Astrocyte (in vitro differentiated cells and primary cell): ENCODE measurements at regions not wholly inside any gene's neighbourhood (a gene's known extent, or its start where the extent isn't known, plus 50 kb on each side); places are given as distances from the start of the nearest gene placed in this dataset.

Experiments used
- DNase-seq: peaks from one replicate; pipeline ENCODE4 v3.0.0-alpha.2; 2010; ENCODE audit warnings: low read depth
- FAIRE-seq: peaks from 2 replicates; lab custom pipeline; 2011; peaks lifted over from hg19 to GRCh38; lab: Jason Lieb, UNC
- H2AFZ ChIP-seq: 2 replicates; pipeline ENCODE4 v1.6.0; 2012; ENCODE audit warnings: low read depth, low read length, inconsistent platforms
- H3K27ac ChIP-seq: 2 replicates; pipeline ENCODE4 v1.5.1; 2011; ENCODE audit warnings: low read depth, low read length, inconsistent platforms
- H3K27me3 ChIP-seq: 2 replicates; pipeline ENCODE4 v1.6.0; 2011; ENCODE audit warnings: low read length, inconsistent platforms; ENCODE audit not compliant: insufficient read depth
- H3K36me3 ChIP-seq: 2 replicates; pipeline ENCODE4 v1.5.1; 2011; ENCODE audit warnings: low read length, inconsistent platforms; ENCODE audit not compliant: insufficient read depth
- H3K4me1 ChIP-seq: 2 replicates; pipeline ENCODE4 v1.5.1; 2011; ENCODE audit warnings: low read length, inconsistent platforms; ENCODE audit not compliant: insufficient read depth
- H3K4me2 ChIP-seq: 2 replicates; pipeline ENCODE4 v1.6.0; 2012; ENCODE audit warnings: low read length, inconsistent platforms
- H3K4me3 ChIP-seq: 2 replicates; pipeline ENCODE4 v1.5.1; 2011; ENCODE audit warnings: low read depth, mild to moderate bottlenecking, low read length, inconsistent platforms; ENCODE audit not compliant: insufficient read depth
- H3K79me2 ChIP-seq: 2 replicates; pipeline ENCODE4 v1.6.0; 2012; ENCODE audit warnings: mild to moderate bottlenecking, low read length, inconsistent platforms; ENCODE audit not compliant: insufficient read depth
- H3K9ac ChIP-seq: 2 replicates; pipeline ENCODE4 v1.6.0; 2012; ENCODE audit warnings: mild to moderate bottlenecking, low read length, inconsistent platforms
- H3K9me3 ChIP-seq: 2 replicates; pipeline ENCODE4 v1.5.1; 2012; ENCODE audit warnings: low read depth, mild to moderate bottlenecking, low read length, inconsistent platforms; ENCODE audit not compliant: insufficient read depth
- H4K20me1 ChIP-seq: 2 replicates; pipeline ENCODE4 v1.6.0; 2012; ENCODE audit warnings: low read length, inconsistent platforms; ENCODE audit not compliant: insufficient read depth
- H3K27ac Mint-ChIP-seq: one replicate; pipeline ENCODE4 v1.8.0; 2021; ENCODE audit warnings: mild to moderate bottlenecking, mixed read lengths; ENCODE audit not compliant: unreplicated experiment
- H3K27me3 Mint-ChIP-seq: one replicate; pipeline ENCODE4 v1.8.0; 2021; ENCODE audit warnings: low read depth, mixed read lengths; ENCODE audit not compliant: unreplicated experiment
- H3K36me3 Mint-ChIP-seq: one replicate; pipeline ENCODE4 v1.8.0; 2021; ENCODE audit warnings: low read depth, mixed read lengths; ENCODE audit not compliant: unreplicated experiment
- H3K4me1 Mint-ChIP-seq: one replicate; pipeline ENCODE4 v1.8.0; 2021; ENCODE audit warnings: low read depth, mixed read lengths; ENCODE audit not compliant: unreplicated experiment
- H3K4me3 Mint-ChIP-seq: one replicate; pipeline ENCODE4 v1.8.0; 2021; ENCODE audit warnings: mild to moderate bottlenecking, moderate library complexity, mixed read lengths; ENCODE audit not compliant: unreplicated experiment
- H3K9me3 Mint-ChIP-seq: one replicate; pipeline ENCODE4 v1.8.0; 2021; ENCODE audit warnings: mild to moderate bottlenecking, mixed read lengths; ENCODE audit not compliant: unreplicated experiment
- CTCF ChIP-seq: IDR thresholded peaks from 2 replicates; pipeline ENCODE4 v1.5.1; 2011; ENCODE audit warnings: low read depth, mild to moderate bottlenecking, inconsistent platforms, low read length, moderate library complexity; ENCODE audit not compliant: insufficient read depth
- EZH2 ChIP-seq: IDR thresholded peaks from 2 replicates; pipeline ENCODE4 v1.6.1; 2012; ENCODE audit warnings: mild to moderate bottlenecking, low read length, inconsistent platforms; ENCODE audit not compliant: insufficient read depth

GRCh38 chr6:23323897-23324296 is 754.5 kb downstream of the HDGFL1 start:
- H3K4me2 ChIP-seq, result no peak overlapping the region
- no peaks in the 10 kb centered on the region for H3K27me3 ChIP-seq
- H3K4me3 Mint-ChIP-seq, result no peak overlapping the region
- no peak overlapping the region for H3K4me3 ChIP-seq
- H3K79me2 ChIP-seq, result no peaks in the 10 kb centered on the region
- H3K27me3 Mint-ChIP-seq, result no peaks in the 10 kb centered on the region
- H3K27ac Mint-ChIP-seq, result no peak overlapping the region
- H3K9me3 Mint-ChIP-seq, result no peaks in the 10 kb centered on the region
- H3K27ac ChIP-seq, result no peak overlapping the region
- H3K4me1 Mint-ChIP-seq, result no peaks in the 10 kb centered on the region
- DNase-seq (no peak), FAIRE-seq (no peak)
- no peaks in the 10 kb centered on the region for H3K4me1 ChIP-seq
- H3K9ac ChIP-seq, result no peak overlapping the region
- no peaks in the 10 kb centered on the region for H3K36me3 ChIP-seq
- H3K36me3 Mint-ChIP-seq, result no peaks in the 10 kb centered on the region
- H3K9me3 ChIP-seq, result no peaks in the 10 kb centered on the region
- TF ChIP-seq EZH2, result no peak
- TF ChIP-seq CTCF, result no peak
- H4K20me1 ChIP-seq, result no peaks in the 10 kb centered on the region
- no peak overlapping the region for H2AFZ ChIP-seq

- Histone ChIP-seq H3K4me1 (no peaks in the 10 kb centered on the region), H3K4me3 (no peak overlapping the region), H3K9ac (no peak overlapping the region), H3K79me2 (no peaks in the 10 kb centered on the region), H4K20me1 (no peaks in the 10 kb centered on the region), H3K27me3 (no peaks in the 10 kb centered on the region), H2AFZ (no peak overlapping the region), H3K27ac (no peak overlapping the region), H3K36me3 (no peaks in the 10 kb centered on the region), H3K9me3 (no peaks in the 10 kb centered on the region), H3K4me2 (no peak overlapping the region)
- Mint-ChIP-seq H3K4me3 (no peak overlapping the region), H3K27ac (no peak overlapping the region), H3K9me3 (no peaks in the 10 kb centered on the region), H3K4me1 (no peaks in the 10 kb centered on the region), H3K36me3 (no peaks in the 10 kb centered on the region), H3K27me3 (no peaks in the 10 kb centered on the region)
- DNase-seq (no peak), FAIRE-seq (no peak)
- TF ChIP-seq CTCF, result no peak
- TF ChIP-seq EZH2, result no peak
Observed at GRCh38 chr6:23325065-23325464, 755.7 kb downstream of the HDGFL1 start.

GRCh38 chr6:23327621-23328020 is 758.3 kb downstream of the HDGFL1 start:
- Histone ChIP-seq H3K79me2 (no peaks in the 10 kb centered on the region), H3K9me3 (no peaks in the 10 kb centered on the region), H3K9ac (no peak overlapping the region), H3K4me3 (no peak overlapping the region), H3K36me3 (no peaks in the 10 kb centered on the region), H4K20me1 (no peaks in the 10 kb centered on the region), H3K4me2 (no peak overlapping the region), H3K27me3 (no peaks in the 10 kb centered on the region), H3K27ac (no peak overlapping the region), H3K4me1 (no peaks in the 10 kb centered on the region), H2AFZ (no peak overlapping the region)
- no peak for TF ChIP-seq CTCF
- TF ChIP-seq EZH2, result no peak
- Mint-ChIP-seq H3K9me3 (no peaks in the 10 kb centered on the region), H3K27me3 (no peaks in the 10 kb centered on the region), H3K4me3 (no peak overlapping the region), H3K4me1 (no peaks in the 10 kb centered on the region), H3K36me3 (no peaks in the 10 kb centered on the region), H3K27ac (no peak overlapping the region)
- FAIRE-seq, result no peak
- no peak for DNase-seq
